Right atrium auricular region (tissue), 2 donors: ENCODE measurements at regions not wholly inside any gene's neighbourhood (a gene's known extent, or its start where the extent isn't known, plus 50 kb on each side); places are given as distances from the start of the nearest gene placed in this dataset.

Experiments used
- DNase-seq: peaks from one replicate; pipeline ENCODE4 v3.0.0-alpha.2; 2019; ENCODE audit warnings: low spot score
- H3K27ac ChIP-seq, 2 donors: fragments of 200-600 bp; sonication (generic); 1 replicate in 1 of 2; 2 replicates in 1 of 2; pipeline ENCODE4 v1.5.1; 2016 to 2019
- H3K27me3 ChIP-seq, 2 donors: fragments of 200-600 bp; sonication (generic); one replicate each; pipeline versions ENCODE4 v1.5.1 to v1.6.0; 2017 to 2019
- H3K36me3 ChIP-seq: fragments of 200-600 bp; sonication (generic); one replicate; pipeline ENCODE4 v1.5.1; 2016
- H3K4me1 ChIP-seq, 2 donors: fragments of 200-600 bp; sonication (generic); one replicate each; pipeline versions ENCODE4 v1.5.1 to v1.6.0; 2017 to 2019
- H3K4me3 ChIP-seq, 2 donors: fragments of 200-600 bp; sonication (generic); 1 replicate in 1 of 2; 2 replicates in 1 of 2; pipeline ENCODE4 v1.5.1; 2017 to 2019; ENCODE audit warnings: mild to moderate bottlenecking in 1 of 2, moderate library complexity in 1 of 2
- H3K9me3 ChIP-seq, 2 donors: fragments of 200-600 bp; sonication (generic); one replicate each; pipeline ENCODE4 v1.5.1; 2019
- TF ChIP-seq, protein P1 (sequence below), 2 donors: fragments of 200-600 bp; sonication (generic); IDR thresholded peaks; one replicate each; pipeline ENCODE4 v1.5.1; 2019; ENCODE audit warnings: antibody characterized with exemption in 2 of 2

DNA sequence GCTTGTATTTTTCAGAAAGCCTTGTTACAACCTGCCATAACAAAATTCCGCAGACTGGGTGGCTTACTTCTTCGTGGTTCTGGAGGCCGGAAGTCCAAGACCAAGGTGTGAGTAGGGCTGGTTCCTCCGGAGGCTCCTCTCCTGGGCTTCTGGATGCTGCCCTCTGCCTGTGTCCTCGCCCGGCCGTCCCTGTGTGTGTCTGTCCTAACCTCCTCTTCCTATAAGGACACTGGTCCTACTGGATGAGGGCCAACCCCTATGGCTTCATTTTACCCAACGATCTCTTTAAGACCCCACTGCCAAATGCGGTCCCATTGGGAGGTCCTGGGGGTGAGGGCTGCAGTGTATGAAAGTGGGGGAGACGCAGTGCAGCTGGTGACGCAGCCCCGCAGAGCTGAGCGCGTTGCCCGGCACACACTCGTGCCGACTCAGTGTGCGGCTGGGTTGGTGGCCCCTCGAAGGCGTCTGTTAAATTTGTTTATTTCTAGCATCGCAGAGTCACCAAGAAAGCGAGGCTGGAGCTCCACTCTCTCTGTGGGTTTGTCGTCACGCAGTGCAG, 116.7 kb downstream of the SOX1 start:
- TF ChIP-seq, protein P1, sequence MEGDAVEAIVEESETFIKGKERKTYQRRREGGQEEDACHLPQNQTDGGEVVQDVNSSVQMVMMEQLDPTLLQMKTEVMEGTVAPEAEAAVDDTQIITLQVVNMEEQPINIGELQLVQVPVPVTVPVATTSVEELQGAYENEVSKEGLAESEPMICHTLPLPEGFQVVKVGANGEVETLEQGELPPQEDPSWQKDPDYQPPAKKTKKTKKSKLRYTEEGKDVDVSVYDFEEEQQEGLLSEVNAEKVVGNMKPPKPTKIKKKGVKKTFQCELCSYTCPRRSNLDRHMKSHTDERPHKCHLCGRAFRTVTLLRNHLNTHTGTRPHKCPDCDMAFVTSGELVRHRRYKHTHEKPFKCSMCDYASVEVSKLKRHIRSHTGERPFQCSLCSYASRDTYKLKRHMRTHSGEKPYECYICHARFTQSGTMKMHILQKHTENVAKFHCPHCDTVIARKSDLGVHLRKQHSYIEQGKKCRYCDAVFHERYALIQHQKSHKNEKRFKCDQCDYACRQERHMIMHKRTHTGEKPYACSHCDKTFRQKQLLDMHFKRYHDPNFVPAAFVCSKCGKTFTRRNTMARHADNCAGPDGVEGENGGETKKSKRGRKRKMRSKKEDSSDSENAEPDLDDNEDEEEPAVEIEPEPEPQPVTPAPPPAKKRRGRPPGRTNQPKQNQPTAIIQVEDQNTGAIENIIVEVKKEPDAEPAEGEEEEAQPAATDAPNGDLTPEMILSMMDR (IDR thresholded peaks at IDR 0.05), result no peak
- no peaks in the 10 kb centered on the region for H3K9me3 ChIP-seq
- H3K27me3 ChIP-seq, result no peaks in the 10 kb centered on the region
- no peaks in the 10 kb centered on the region for H3K4me1 ChIP-seq
- no peak for DNase-seq
- H3K4me3 ChIP-seq, result no peak overlapping the region
- H3K36me3 ChIP-seq, result no peaks in the 10 kb centered on the region
- H3K27ac ChIP-seq, result no peak overlapping the region

- Histone ChIP-seq H3K36me3 (no peaks in the 10 kb centered on the region), H3K27ac (no peak overlapping the region), H3K27me3 (no peaks in the 10 kb centered on the region), H3K4me1 (no peaks in the 10 kb centered on the region), H3K9me3 (no peaks in the 10 kb centered on the region), H3K4me3 (no peak overlapping the region)
- TF ChIP-seq, protein P1 (IDR thresholded peaks at IDR 0.05), result no peak
- no peak for DNase-seq
These were observed 117.3 kb downstream of the SOX1 start for GRCh38 chr13:112184261-112184660.

GRCh38 chr13:112184851-112185371, 118.0 kb downstream of the SOX1 start:
- Histone ChIP-seq H3K4me3 (no peak overlapping the region), H3K27me3 (no peaks in the 10 kb centered on the region), H3K4me1 (no peaks in the 10 kb centered on the region), H3K36me3 (no peaks in the 10 kb centered on the region), H3K27ac (no peak overlapping the region), H3K9me3 (no peaks in the 10 kb centered on the region)
- TF ChIP-seq, protein P1 (IDR thresholded peaks at IDR 0.05), result no peak
- no peak for DNase-seq

- no peaks in the 10 kb centered on the region for H3K27me3 ChIP-seq
- no peaks in the 10 kb centered on the region for H3K4me1 ChIP-seq
- TF ChIP-seq, protein P1 (IDR thresholded peaks at IDR 0.05), result no peak
- no peak overlapping the region for H3K27ac ChIP-seq
- DNase-seq, result no peak
- H3K4me3 ChIP-seq, result no peak overlapping the region
- no peaks in the 10 kb centered on the region for H3K9me3 ChIP-seq
- H3K36me3 ChIP-seq, result no peaks in the 10 kb centered on the region
These were observed 118.5 kb downstream of the SOX1 start for GRCh38 chr13:112185466-112185865.

GRCh38 chr13:112186091-112186490, 119.1 kb downstream of the SOX1 start:
- H3K4me1 ChIP-seq, result no peaks in the 10 kb centered on the region
- no peak overlapping the region for H3K27ac ChIP-seq
- H3K36me3 ChIP-seq, result no peaks in the 10 kb centered on the region
- no peak overlapping the region for H3K4me3 ChIP-seq
- H3K27me3 ChIP-seq, result no peaks in the 10 kb centered on the region
- no peaks in the 10 kb centered on the region for H3K9me3 ChIP-seq
- DNase-seq, result no peak
- TF ChIP-seq, protein P1 (IDR thresholded peaks at IDR 0.05), result no peak
